Lower lobe of right lung (tissue), 2 donors: ENCODE measurements at regions not wholly inside any gene's neighbourhood (a gene's known extent, or its start where the extent isn't known, plus 50 kb on each side); places are given as distances from the start of the nearest gene placed in this dataset.
A peak's percentile ranks its signal among the peaks of the same experiment; 100 is the strongest.

ENCODE experiments used
- ATAC-seq, 2 donors: fragments of 200-7000 bp; cut with Tn5 transposase; one replicate each; pipeline ENCODE4 v1.9.1; 2020 to 2022; ENCODE audit warnings: mild to moderate bottlenecking in 2 of 2, moderate library complexity in 2 of 2
- DNase-seq: peaks from one replicate; pipeline ENCODE4 v3.0.0-alpha.2; 2020
- H3K27ac ChIP-seq: fragments of 200-600 bp; one replicate; pipeline ENCODE4 v1.8.0; 2022
- H3K27me3 ChIP-seq: fragments of 200-600 bp; one replicate; pipeline ENCODE4 v1.8.0; 2022; ENCODE audit warnings: low read depth
- H3K36me3 ChIP-seq: fragments of 200-600 bp; one replicate; pipeline ENCODE4 v1.8.0; 2022; ENCODE audit warnings: mild to moderate bottlenecking
- H3K4me1 ChIP-seq: fragments of 200-600 bp; one replicate; pipeline ENCODE4 v1.8.0; 2022
- H3K4me3 ChIP-seq: fragments of 200-600 bp; one replicate; pipeline ENCODE4 v1.8.0; 2022; ENCODE audit warnings: mild to moderate bottlenecking
- H3K9me3 ChIP-seq: fragments of 200-600 bp; one replicate; pipeline ENCODE4 v1.8.0; 2022
- CTCF ChIP-seq: fragments of 200-600 bp; IDR thresholded peaks from one replicate; pipeline ENCODE4 v1.8.0; 2022; ENCODE audit warnings: antibody characterized with exemption, mild to moderate bottlenecking
- intact Hi-C: fragments of 100-400 bp; cut with DNase I; formaldehyde crosslinking; loops from one replicate; pipeline ENCODE4 v1.11.0; 2022
- donor health status: DM: no; HTN: yes; CAD: no; lungs with severe emphysema.

DNA sequence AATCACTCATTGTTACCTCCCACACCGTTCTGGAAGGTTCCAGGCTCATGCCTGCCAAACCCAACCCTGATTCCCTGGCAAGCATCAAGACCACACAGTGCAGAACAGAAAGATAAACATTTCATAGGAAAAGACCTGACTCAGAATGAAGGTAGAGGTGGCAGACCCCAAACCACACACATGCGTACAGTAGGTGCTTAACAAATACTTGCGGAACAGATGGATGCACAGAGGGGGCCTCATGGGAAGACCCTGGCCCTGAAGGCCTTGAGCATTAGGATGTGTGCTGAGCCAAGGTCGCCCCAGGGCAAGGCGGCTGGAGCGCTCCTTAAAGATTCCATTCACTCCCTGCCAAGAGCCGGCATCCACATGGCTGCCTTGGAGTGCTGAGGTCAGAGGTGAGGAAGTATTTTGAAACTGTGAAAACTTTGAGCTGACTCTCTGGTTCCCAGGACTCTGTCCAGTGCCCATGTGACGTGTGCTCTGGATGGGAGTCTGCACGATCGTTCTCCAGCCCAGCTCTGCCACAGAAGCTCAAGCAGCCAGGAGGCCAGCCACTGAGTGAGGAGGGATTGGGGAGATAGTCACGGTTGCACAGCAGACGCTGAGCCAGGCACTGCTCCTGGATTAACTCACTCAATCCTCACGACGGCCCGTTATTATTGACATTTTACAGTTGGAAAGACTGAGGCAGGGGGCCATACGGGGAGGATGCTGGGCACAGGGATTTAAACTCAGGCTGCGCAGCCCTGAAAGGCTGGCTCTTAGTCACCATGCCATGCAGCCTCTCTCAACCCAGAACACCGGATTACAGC is 65.5 kb upstream of the AFDN start:
- Histone ChIP-seq H3K27me3 (no peaks in the 10 kb centered on the region), H3K4me1 (peaks cover 20% of the 10 kb centered on the region), H3K9me3 (no peaks in the 10 kb centered on the region), H3K27ac (no peak overlapping the region), H3K4me3 (no peak overlapping the region), H3K36me3 (no peaks in the 10 kb centered on the region)
- ATAC-seq, result peak; percentile 86 to 88
- no peak for TF ChIP-seq CTCF
- DNase-seq, result peak; percentile 59
- intact Hi-C loops, result no loop called here

- TF ChIP-seq CTCF, result no peak
- DNase-seq, result no peak
- peaks cover 20% of the 10 kb centered on the region for H3K4me1 ChIP-seq
- ATAC-seq, result peak in 1 of 2 donors; percentile 5
- H3K4me3 ChIP-seq, result no peak overlapping the region
- H3K27ac ChIP-seq, result no peak overlapping the region
- intact Hi-C loops, result no loop called here
- H3K27me3 ChIP-seq, result no peaks in the 10 kb centered on the region
- H3K36me3 ChIP-seq, result no peaks in the 10 kb centered on the region
- no peaks in the 10 kb centered on the region for H3K9me3 ChIP-seq
Measured at GRCh38 chr6:167761794-167762258, 64.9 kb upstream of the AFDN start.

- Histone ChIP-seq H3K27me3 (no peaks in the 10 kb centered on the region), H3K36me3 (no peaks in the 10 kb centered on the region), H3K4me3 (no peak overlapping the region), H3K4me1 (peaks cover 20% of the 10 kb centered on the region), H3K9me3 (no peaks in the 10 kb centered on the region), H3K27ac (no peak overlapping the region)
- TF ChIP-seq CTCF, result no peak
- intact Hi-C loops, result no loop called here
- no peak for DNase-seq
- no peak for ATAC-seq
Measured at GRCh38 chr6:167762259-167762962, 64.3 kb upstream of the AFDN start.

DNA sequence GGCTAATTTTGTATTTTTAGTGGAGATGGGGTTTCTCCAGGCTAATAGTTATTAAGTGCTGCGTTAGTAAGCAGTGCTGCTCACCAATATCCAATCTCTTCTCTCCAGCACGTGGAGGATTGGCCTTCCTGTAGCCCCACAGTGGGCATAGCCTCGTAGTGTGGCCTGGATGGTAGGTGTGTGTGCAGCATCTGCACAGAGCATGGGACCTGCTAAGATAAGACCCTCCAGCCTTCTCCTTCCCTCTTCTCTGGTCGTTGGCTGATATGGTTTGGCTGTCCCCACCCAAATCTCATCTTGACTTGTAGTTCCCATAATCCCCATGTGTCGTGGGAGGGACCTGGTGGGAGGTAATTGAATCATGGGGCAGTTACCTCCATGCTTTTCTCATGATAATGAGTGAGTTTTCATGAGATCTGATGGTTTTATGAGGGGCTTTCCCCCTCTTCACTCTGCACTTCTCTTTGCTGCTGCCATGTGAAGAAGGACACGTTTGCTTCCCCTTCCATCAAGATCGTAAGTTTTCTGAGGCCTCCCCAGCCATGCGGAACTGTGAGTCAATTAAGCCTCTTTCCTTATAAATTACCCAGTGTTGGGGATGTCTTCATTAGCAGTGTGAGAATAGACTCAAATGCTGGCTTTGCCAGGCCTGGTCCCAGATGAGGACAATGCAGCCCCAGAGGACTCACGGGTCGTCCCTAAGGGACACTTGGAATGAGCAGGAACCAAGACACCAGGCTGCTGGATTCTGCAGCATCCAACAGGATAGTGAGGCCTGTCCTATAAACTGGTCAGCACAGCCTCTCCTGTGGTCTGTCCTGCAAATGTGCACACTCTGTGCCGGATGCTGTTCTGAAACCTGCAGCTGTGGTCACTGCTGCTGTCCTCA is 63.4 kb upstream of the AFDN start:
- TF ChIP-seq CTCF, result no peak
- intact Hi-C loops, result no loop called here
- Histone ChIP-seq H3K36me3 (no peaks in the 10 kb centered on the region), H3K27me3 (no peaks in the 10 kb centered on the region), H3K4me1 (peaks cover 20% of the 10 kb centered on the region), H3K27ac (no peak overlapping the region), H3K9me3 (no peaks in the 10 kb centered on the region), H3K4me3 (no peak overlapping the region)
- DNase-seq (no peak), ATAC-seq (no peak)

GRCh38 chr6:167764215-167764614 is 62.5 kb upstream of the AFDN start:
- no peak for DNase-seq

More at GRCh38 chr6:167764215-167764614, 62.5 kb upstream of the AFDN start:
- Histone ChIP-seq H3K4me3 (no peak overlapping the region), H3K9me3 (no peaks in the 10 kb centered on the region), H3K36me3 (no peaks in the 10 kb centered on the region), H3K27me3 (no peaks in the 10 kb centered on the region), H3K4me1 (peaks cover 20% of the 10 kb centered on the region), H3K27ac (no peak overlapping the region)
- intact Hi-C loops, result no loop called here
- no peak for TF ChIP-seq CTCF
- ATAC-seq, result no peak
